ENCODE measurements at regions not wholly inside any gene's neighbourhood (a gene's known extent, or its start where the extent isn't known, plus 50 kb on each side); places are given as distances from the start of the nearest gene placed in this dataset.
"Not testable (repeated sequence)": the region's sequence is repeated elsewhere in the genome, so short reads cannot be mapped to it uniquely, and the experiment has no call there.

- DNase-seq, result no peak
Measured at GRCh38 chr10:118873091-118873737, 118.4 kb upstream of the CACUL1 start.

GRCh38 chr10:118873738-118874105 lies 119.0 kb upstream of the CACUL1 start:
- no peak for DNase-seq

- no peak for DNase-seq
Measured at GRCh38 chr10:118874171-118874570, 119.4 kb upstream of the CACUL1 start.

DNA sequence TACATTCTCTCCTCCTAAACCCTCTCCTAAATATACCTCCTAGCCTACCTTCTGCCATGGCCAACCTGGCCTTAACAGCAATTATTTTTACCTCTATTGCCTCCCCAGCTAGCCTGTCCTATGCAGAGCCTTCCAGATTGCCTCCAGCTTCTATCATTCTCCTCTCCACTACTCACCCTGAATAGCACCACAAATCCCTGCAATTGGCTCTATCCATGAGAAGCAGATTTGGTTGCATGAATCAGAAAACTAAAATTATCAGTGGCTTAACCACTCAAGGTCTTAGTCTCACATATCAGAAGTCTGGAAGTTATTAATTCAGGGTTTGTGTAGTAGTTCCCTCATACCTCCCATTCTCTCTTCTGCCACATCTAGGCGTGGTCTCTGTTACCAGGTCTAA lies 120.3 kb upstream of the CACUL1 start:
- DNase-seq, result no peak

DNA sequence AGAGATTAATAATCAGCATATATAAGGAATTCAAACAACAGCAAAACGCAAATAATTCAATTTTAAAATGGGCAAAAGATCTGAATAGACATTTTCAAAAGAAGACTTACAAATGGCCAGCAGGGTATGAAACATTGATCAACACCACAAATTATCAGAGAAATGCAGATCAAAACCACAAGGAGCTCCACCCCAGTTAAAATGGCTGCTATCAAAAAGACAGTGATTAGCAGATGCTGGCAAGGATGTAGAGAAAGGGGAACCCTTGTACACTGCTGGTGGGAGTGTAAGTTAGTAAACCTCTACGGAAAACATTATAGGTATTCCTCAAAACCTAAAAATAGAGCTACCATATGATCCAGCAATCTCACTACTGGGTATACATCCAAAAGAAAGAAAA lies 128.0 kb upstream of the CACUL1 start:
- no peak for DNase-seq

DNA sequence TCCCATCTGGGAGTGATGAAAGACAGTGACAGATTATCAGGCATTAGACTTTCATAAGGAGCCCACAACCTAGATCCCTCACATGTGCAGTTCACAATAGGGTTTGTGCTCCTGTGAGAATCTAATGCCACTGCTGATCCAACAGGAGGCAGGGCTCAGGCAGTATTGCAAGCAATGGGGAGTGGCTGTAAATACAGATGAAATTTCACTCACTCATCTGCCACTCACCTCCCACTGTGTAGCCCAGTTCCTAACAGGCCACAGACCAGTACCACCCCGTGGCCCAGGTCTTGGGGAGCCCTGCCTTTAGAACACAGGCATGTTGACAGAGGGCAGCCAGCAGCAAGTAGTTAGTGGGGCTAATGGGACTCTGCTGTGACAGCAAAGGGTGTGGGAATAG lies 137.3 kb upstream of the NANOS1 start:
- no peak for DNase-seq

DNA sequence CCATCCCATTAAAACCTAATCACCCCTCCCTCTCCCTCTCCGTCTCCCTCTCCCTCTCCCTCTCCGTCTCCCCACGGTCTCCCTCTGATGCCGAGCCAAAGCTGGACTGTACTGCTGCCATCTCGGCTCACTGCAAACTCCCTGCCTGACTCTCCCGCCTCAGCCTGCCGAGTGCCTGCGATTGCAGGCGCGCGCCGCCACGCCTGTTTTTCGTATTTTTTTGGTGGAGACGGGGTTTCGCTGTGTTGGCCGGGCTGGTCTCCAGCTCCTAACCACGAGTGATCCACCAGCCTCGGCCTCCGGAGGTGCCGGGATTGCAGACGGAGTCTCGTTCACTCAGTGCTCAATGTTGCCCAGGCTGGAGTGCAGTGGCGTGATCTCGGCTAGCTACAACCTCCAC lies 134.6 kb upstream of the NANOS1 start:
- not testable (repeated sequence) for DNase-seq

GRCh38 chr10:118900617-118901016 lies 128.9 kb upstream of the NANOS1 start:
- no peak for DNase-seq

GRCh38 chr10:118901380-118901779 lies 128.1 kb upstream of the NANOS1 start:
- DNase-seq, result no peak

DNA sequence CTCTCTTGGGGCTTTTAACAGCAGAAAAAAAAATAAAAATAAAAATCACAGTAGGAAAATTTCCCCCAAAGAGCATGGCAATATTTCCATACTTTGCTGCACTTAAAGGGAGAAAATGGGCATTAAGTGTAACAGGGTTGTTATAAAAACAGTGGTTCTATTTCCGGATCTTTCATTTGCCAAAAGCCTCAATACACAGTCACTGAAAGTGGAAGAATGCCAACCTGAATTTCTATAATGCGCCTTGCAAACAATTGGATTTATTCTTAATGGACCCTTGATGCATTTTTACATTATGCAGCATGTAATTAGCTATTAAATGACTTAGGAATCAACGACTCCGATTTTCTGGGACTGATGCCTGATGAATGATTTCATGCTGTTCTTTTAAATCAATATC lies 127.6 kb upstream of the NANOS1 start:
- no peak for DNase-seq

GRCh38 chr10:118902656-118903055 lies 126.9 kb upstream of the NANOS1 start:
- not testable (repeated sequence) for DNase-seq

- no peak for DNase-seq
Measured at GRCh38 chr10:118903251-118903650, 126.3 kb upstream of the NANOS1 start.

DNA sequence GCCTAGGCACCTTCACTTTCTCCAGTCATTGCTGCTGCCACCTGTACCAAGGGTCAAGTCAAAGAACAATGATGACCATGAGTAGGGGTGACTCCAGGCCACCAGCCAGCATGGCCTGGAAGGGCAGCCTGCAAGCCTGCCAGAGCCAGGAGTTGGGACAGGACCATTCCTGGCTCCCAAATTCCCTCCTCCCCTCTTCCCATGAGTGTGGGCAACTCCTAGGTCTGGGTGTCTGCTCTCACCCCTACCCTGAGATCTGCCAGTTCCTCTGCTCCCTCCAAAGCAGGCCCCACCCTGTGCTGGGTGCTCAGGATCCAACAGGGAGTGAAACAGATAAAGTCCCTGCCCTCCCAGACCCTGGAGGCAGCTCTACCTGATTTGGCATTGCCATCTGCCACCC lies 125.8 kb upstream of the NANOS1 start:
- DNase-seq, result no peak

- no peak for DNase-seq
Measured at GRCh38 chr10:118904286-118904685, 125.2 kb upstream of the NANOS1 start.

- DNase-seq, result no peak
Measured at GRCh38 chr10:118907051-118907450, 122.5 kb upstream of the NANOS1 start.

- DNase-seq, result no peak
Measured at GRCh38 chr10:118908557-118909256, 120.8 kb upstream of the NANOS1 start.

GRCh38 chr10:118910702-118911101 lies 118.8 kb upstream of the NANOS1 start:
- DNase-seq, result no peak

- no peak for DNase-seq
Measured at GRCh38 chr10:118911363-118911762, 118.2 kb upstream of the NANOS1 start.

DNA sequence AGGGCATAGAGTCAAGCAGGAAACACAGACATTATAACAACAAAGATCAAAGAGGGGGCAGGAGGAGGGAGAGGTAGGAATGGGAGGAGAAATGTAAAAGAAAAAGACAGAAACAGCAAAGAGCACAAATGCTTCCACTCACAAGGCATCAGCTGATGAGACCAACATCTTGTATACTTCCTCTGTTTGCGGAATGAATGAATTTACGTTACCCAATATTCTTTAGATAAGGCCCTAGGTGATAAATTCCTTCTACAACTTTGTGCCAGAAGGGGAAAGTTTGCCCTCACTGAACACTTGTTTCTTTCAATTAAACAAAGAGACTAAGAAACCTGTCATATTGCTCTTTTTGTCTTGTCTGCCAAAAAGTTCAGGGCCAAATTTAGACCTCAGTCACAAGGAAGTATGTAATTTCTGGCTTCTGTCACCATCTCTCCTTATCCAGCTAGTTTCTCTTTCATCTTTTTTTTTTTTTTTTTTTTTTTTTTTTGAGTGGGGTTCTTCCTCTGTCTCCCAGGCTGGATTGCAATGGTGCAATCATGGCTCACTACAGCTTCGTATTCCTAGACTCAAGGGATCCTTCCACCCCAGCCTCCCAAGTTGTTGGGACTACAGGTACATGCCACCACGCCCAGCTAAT lies 116.4 kb upstream of the NANOS1 start:
- no peak for DNase-seq

DNA sequence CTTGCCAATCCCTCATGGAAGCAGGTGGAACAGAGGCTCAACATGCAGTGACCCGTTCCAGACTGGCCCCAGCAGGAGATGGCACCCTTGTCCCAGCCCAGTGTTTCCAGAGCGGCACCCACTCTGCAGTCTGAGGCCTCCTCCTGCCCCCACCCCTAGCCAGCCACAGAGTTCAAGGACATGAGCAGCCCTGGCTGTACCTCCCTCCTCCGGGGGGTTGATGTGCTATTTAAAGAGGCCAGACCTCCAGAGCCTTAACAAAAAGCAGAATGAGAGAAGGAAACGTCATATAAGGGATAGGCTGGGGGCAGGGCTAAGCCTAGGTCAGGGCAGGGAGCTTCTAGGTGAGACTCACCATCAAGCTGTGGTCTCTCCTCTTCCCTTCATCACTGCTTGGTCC lies 115.7 kb upstream of the NANOS1 start:
- no peak for DNase-seq

- no peak for DNase-seq
Measured at GRCh38 chr10:118914629-118915028, 114.9 kb upstream of the NANOS1 start.

- no peak for DNase-seq
Measured at GRCh38 chr10:118915161-118915560, 114.4 kb upstream of the NANOS1 start.

DNA sequence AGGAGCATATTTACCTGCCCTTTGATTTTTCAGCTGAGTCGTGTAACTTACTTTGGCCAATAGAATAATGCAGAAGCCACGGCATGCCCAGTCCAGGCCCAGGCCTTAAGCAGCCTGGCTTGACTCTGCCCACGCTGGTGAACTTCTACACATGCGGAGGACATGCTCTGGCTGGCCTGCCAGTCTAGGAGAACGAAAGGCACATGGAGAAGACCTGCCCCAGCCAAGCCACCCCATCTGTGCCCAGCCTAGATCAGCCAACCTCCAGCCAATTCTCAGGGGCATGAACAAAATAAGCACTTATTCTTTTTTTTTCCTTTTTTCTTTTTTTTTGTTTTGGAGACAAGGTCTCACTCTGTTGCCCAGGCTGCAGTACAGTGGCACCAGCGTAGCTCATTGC lies 112.7 kb upstream of the NANOS1 start:
- no peak for DNase-seq

DNA sequence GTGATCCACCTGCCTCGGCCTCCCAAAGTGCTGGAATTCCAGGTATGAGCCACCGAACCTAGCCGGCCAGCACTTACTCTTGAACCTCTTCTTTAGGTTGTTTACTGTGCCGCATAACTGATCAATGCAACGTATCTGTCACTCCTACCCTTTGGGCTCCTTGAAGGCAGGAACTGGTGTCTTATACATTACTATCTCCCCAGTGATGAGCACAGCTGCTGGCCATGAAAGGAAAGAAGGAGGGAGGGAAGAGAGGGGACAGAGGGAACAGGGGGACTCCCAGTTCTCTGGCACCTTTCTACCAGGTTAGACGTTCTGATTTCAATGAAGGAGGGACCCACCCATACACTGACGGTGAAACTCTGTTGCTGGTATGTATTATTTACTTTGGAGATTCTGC lies 111.8 kb upstream of the NANOS1 start:
- DNase-seq, result no peak

GRCh38 chr10:118918116-118918515 lies 111.4 kb upstream of the NANOS1 start:
- DNase-seq, result no peak
